Left ventricle myocardium inferior (tissue), 1 donor: ENCODE measurements at regions not wholly inside any gene's neighbourhood (a gene's known extent, or its start where the extent isn't known, plus 50 kb on each side); places are given as distances from the start of the nearest gene placed in this dataset.

Experiments used
- DNase-seq: peaks from one replicate; pipeline ENCODE4 v3.0.0-alpha.2; 2020
- H3K27ac ChIP-seq: fragments of 200-600 bp; replicated peaks from 2 replicates; pipeline ENCODE4 v1.8.0; 2021
- H3K27me3 ChIP-seq: fragments of 200-600 bp; 2 replicates; pipeline ENCODE4 v1.8.0; 2021; ENCODE audit warnings: low read depth
- H3K36me3 ChIP-seq: fragments of 200-600 bp; 2 replicates; pipeline ENCODE4 v1.8.0; 2021
- H3K4me1 ChIP-seq: fragments of 200-600 bp; 2 replicates; pipeline ENCODE4 v1.8.0; 2021
- H3K4me3 ChIP-seq: fragments of 200-600 bp; 2 replicates; pipeline ENCODE4 v1.8.0; 2021; ENCODE audit warnings: mild to moderate bottlenecking, moderate library complexity
- H3K9me3 ChIP-seq: fragments of 200-600 bp; replicated peaks from 2 replicates; pipeline ENCODE4 v1.8.0; 2021
- CTCF ChIP-seq: fragments of 200-600 bp; IDR thresholded peaks from 2 replicates; pipeline ENCODE4 v1.8.0; 2021; ENCODE audit warnings: antibody characterized with exemption, mild to moderate bottlenecking, borderline replicate concordance
- intact Hi-C: fragments of 100-400 bp; cut with micrococcal nuclease; formaldehyde crosslinking; loops from one replicate; pipeline ENCODE4 v1.11.0; 2022
- donor health status: DM: no; HTN: yes; CAD: no; lungs with severe emphysema.

GRCh38 chr6:156554160-156554559 is 223.0 kb upstream of the ARID1B start:
- DNase-seq = no peak
- Histone ChIP-seq H3K4me1 (peaks cover 9% of the 10 kb centered on the region), H3K9me3 (no peaks in the 10 kb centered on the region), H3K27ac (no peak overlapping the region), H3K4me3 (no peak overlapping the region), H3K27me3 (no peaks in the 10 kb centered on the region), H3K36me3 (no peaks in the 10 kb centered on the region)
- no peak for TF ChIP-seq CTCF
- intact Hi-C loops = no loop called here

GRCh38 chr6:156552849-156553248 is 224.3 kb upstream of the ARID1B start:
- Histone ChIP-seq H3K4me3 (no peak overlapping the region), H3K36me3 (no peaks in the 10 kb centered on the region), H3K9me3 (no peaks in the 10 kb centered on the region), H3K4me1 (peaks cover 9% of the 10 kb centered on the region), H3K27me3 (no peaks in the 10 kb centered on the region), H3K27ac (no peak overlapping the region)
- TF ChIP-seq CTCF = no peak
- intact Hi-C loops = no loop called here
- DNase-seq = no peak

GRCh38 chr6:156550949-156551348 is 226.2 kb upstream of the ARID1B start:
- Histone ChIP-seq H3K4me3 (no peak overlapping the region), H3K9me3 (no peaks in the 10 kb centered on the region), H3K36me3 (no peaks in the 10 kb centered on the region), H3K27ac (no peak overlapping the region), H3K27me3 (no peaks in the 10 kb centered on the region), H3K4me1 (no peaks in the 10 kb centered on the region)
- no peak for DNase-seq
- TF ChIP-seq CTCF = no peak
- intact Hi-C loops = no loop called here

- Histone ChIP-seq H3K27ac (no peak overlapping the region), H3K4me3 (no peak overlapping the region), H3K27me3 (no peaks in the 10 kb centered on the region), H3K4me1 (no peaks in the 10 kb centered on the region), H3K9me3 (no peaks in the 10 kb centered on the region), H3K36me3 (no peaks in the 10 kb centered on the region)
- intact Hi-C loops = no loop called here
- no peak for TF ChIP-seq CTCF
- no peak for DNase-seq
These were observed 231.2 kb upstream of the ARID1B start for GRCh38 chr6:156545931-156546330.

- no peaks in the 10 kb centered on the region for H3K27me3 ChIP-seq
- no peak for TF ChIP-seq CTCF
- H3K4me1 ChIP-seq = no peaks in the 10 kb centered on the region
- H3K9me3 ChIP-seq = no peaks in the 10 kb centered on the region
- no peak overlapping the region for H3K27ac ChIP-seq
- intact Hi-C loops = no loop called here
- no peak for DNase-seq
- no peaks in the 10 kb centered on the region for H3K36me3 ChIP-seq
- H3K4me3 ChIP-seq = no peak overlapping the region
These were observed 232.2 kb upstream of the ARID1B start for GRCh38 chr6:156545021-156545420.

GRCh38 chr6:156544046-156544445 is 233.1 kb upstream of the ARID1B start:
- H3K27ac ChIP-seq = no peak overlapping the region
- H3K36me3 ChIP-seq = no peaks in the 10 kb centered on the region
- H3K27me3 ChIP-seq = no peaks in the 10 kb centered on the region
- no peak for TF ChIP-seq CTCF
- no peak for DNase-seq
- no peak overlapping the region for H3K4me3 ChIP-seq
- intact Hi-C loops = no loop called here
- no peaks in the 10 kb centered on the region for H3K9me3 ChIP-seq
- no peaks in the 10 kb centered on the region for H3K4me1 ChIP-seq
